Thoracic aorta (tissue), 2 donors: ENCODE measurements at regions not wholly inside any gene's neighbourhood (a gene's known extent, or its start where the extent isn't known, plus 50 kb on each side); places are given as distances from the start of the nearest gene placed in this dataset.

Experiments
- ATAC-seq: fragments of 150-250 bp; one replicate; pipeline ENCODE4 v1.8.0; 2017; ENCODE audit warnings: low read depth; ENCODE audit not compliant: insufficient number of reproducible peaks, low FRiP score
- DNase-seq: peaks from one replicate; pipeline ENCODE4 v3.0.0-alpha.2; 2020; ENCODE audit warnings: low spot score
- H3K27ac ChIP-seq, 2 donors: fragments of 200-600 bp; sonication (generic); 1 replicate in 1 of 2; 2 replicates in 1 of 2; pipeline ENCODE4 v1.5.1; 2016; ENCODE audit warnings: mild to moderate bottlenecking in 2 of 2, moderate library complexity in 2 of 2
- H3K27me3 ChIP-seq: fragments of 200-600 bp; sonication (generic); replicated peaks from 2 replicates; pipeline ENCODE4 v1.6.0; 2016; ENCODE audit warnings: mild to moderate bottlenecking; ENCODE audit not compliant: insufficient read depth
- H3K36me3 ChIP-seq: fragments of 200-600 bp; sonication (generic); one replicate; pipeline ENCODE4 v1.5.1; 2016
- H3K4me1 ChIP-seq, 2 donors: fragments of 200-600 bp; sonication (generic); 1 replicate in 1 of 2; 2 replicates in 1 of 2; pipeline versions ENCODE4 v1.5.1 to v1.6.0; 2016; ENCODE audit warnings: low read depth in 2 of 2, mild to moderate bottlenecking in 1 of 2; ENCODE audit not compliant: control insufficient read depth in 1 of 2
- H3K4me3 ChIP-seq: fragments of 200-600 bp; sonication (generic); 2 replicates; pipeline ENCODE4 v1.5.1; 2016; ENCODE audit warnings: mild to moderate bottlenecking
- H3K9me3 ChIP-seq: fragments of 200-600 bp; sonication (generic); 2 replicates; pipeline ENCODE4 v1.5.1; 2016
- CTCF ChIP-seq: fragments of 200-600 bp; sonication (generic); IDR thresholded peaks from one replicate; pipeline ENCODE4 v1.5.1; 2019; ENCODE audit warnings: antibody characterized with exemption

DNA sequence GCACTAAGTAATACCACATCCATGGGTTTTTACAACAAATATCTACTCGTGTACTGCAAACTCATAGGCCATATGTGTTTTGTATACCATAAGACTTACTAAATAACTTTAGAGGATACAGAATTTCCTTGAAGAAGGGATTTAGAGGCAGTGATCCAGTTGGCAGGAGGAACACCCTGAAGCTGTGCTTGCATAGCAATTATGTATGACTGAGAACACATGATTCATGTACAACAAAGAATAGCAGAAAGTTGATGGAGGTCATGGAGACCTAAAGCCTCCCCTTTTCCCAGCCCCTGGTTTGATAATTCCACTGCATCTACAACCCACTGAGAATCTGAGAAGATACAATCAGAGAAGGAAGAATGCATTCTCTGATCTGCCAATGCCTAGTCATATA is 83.8 kb upstream of the PMFBP1 start:
- DNase-seq (no peak), ATAC-seq (no peak)
- no peak for TF ChIP-seq CTCF
- Histone ChIP-seq H3K4me3 (no peak overlapping the region), H3K9me3 (no peaks in the 10 kb centered on the region), H3K36me3 (no peaks in the 10 kb centered on the region), H3K27ac (no peak overlapping the region), H3K27me3 (no peaks in the 10 kb centered on the region), H3K4me1 (no peaks in the 10 kb centered on the region)

- no peak for ATAC-seq
- no peak for TF ChIP-seq CTCF
Measured at GRCh38 chr16:72247821-72248253, 75.9 kb upstream of the PMFBP1 start.

DNA sequence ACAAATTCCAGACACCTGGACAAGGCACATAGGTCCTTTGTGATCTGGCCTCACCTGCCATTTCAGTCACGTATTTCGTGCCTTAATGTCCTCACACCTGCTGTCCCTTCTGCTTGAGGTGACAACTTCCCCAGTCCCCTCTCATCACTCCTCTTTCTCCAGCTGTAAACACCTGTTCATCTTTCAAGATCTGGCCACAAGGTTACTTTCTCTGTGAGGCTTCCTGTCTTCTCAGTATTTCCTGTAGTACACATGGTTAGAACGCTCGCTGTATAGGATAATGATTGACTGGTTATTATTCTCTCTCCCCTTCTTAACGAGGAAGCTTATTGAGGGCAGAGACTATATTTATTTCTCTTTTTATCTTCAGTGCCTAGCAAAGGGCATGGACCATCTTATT is 74.5 kb upstream of the PMFBP1 start:
- Histone ChIP-seq H3K4me1 (no peaks in the 10 kb centered on the region), H3K27ac (no peak overlapping the region), H3K27me3 (no peaks in the 10 kb centered on the region), H3K9me3 (no peaks in the 10 kb centered on the region), H3K4me3 (no peak overlapping the region), H3K36me3 (no peaks in the 10 kb centered on the region)
- no peak for TF ChIP-seq CTCF
- no peak for DNase-seq
- no peak for ATAC-seq

More at GRCh38 chr16:72247821-72248253, 75.9 kb upstream of the PMFBP1 start:
- H3K4me3 ChIP-seq, result no peak overlapping the region
- no peak overlapping the region for H3K27ac ChIP-seq
- H3K27me3 ChIP-seq, result no peaks in the 10 kb centered on the region
- no peaks in the 10 kb centered on the region for H3K36me3 ChIP-seq
- no peaks in the 10 kb centered on the region for H3K4me1 ChIP-seq
- no peaks in the 10 kb centered on the region for H3K9me3 ChIP-seq
- no peak for DNase-seq

DNA sequence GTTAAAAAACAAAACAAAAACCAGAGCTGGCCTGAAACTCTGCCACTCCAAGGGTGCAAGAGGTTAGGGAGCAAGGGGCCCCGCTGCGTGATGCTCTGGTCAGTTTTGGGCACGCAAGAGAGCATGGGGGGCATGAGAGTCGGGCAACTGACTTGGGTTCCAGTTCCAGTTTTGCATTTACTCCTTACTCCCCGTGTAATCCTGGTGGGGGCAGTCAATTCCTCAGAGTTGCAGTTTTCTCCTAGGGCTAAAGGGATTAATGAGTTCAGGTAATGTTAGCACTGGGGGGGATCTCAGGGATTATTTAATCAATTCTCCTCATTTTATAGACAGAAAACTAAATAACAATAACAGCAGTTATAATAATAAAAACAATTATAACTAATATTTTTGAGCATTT is 72.9 kb upstream of the PMFBP1 start:
- no peak for ATAC-seq
- Histone ChIP-seq H3K9me3 (no peaks in the 10 kb centered on the region), H3K27ac (no peak overlapping the region), H3K27me3 (no peaks in the 10 kb centered on the region), H3K4me3 (no peak overlapping the region), H3K4me1 (no peaks in the 10 kb centered on the region), H3K36me3 (no peaks in the 10 kb centered on the region)
- DNase-seq, result no peak
- no peak for TF ChIP-seq CTCF

- Histone ChIP-seq H3K27ac (no peak overlapping the region), H3K4me1 (no peaks in the 10 kb centered on the region), H3K4me3 (no peak overlapping the region), H3K9me3 (no peaks in the 10 kb centered on the region), H3K36me3 (no peaks in the 10 kb centered on the region), H3K27me3 (no peaks in the 10 kb centered on the region)
- DNase-seq (no peak), ATAC-seq (no peak)
- TF ChIP-seq CTCF, result no peak
Measured at GRCh38 chr16:72243621-72244020, 71.7 kb upstream of the PMFBP1 start.
